Heart left ventricle (tissue), 13 donors: ENCODE measurements at regions not wholly inside any gene's neighbourhood (a gene's known extent, or its start where the extent isn't known, plus 50 kb on each side); places are given as distances from the start of the nearest gene placed in this dataset.

Experiments used
- CTCF ChIP-seq, 12 donors: fragments of 200-600 bp; sonication (generic) in 4 of 12; IDR thresholded peaks; one replicate each; pipeline versions ENCODE4 v1.5.0 to v1.8.0; 2018 to 2022; ENCODE audit warnings: antibody characterized with exemption in 12 of 12, mild to moderate bottlenecking in 5 of 12
- POLR2A ChIP-seq, 2 donors: fragments of 450-650 bp; IDR thresholded peaks; one replicate each; pipeline ENCODE4 v1.6.1; 2017; ENCODE audit warnings: antibody characterized with exemption in 2 of 2, mild to moderate bottlenecking in 2 of 2, moderate library complexity in 2 of 2
- donor health status: ischemic (EF 13 %, LVEDD 7.1; RV severe dilation, severe dysfunction).
- donor health status: DM: no; HTN: yes; CAD: no.
- donor health status: DM: no; HTN: no; CAD: no.
- donor health status: ischemic (EF 25% LVEDD 6.9; RV normal size, moderate dysfunction).
- donor health status: ischemic (EF 25% LVEDD 5.7; RV mildly dilated, moderate dysfunction).
- donor health status: ischemic (EF 35%, LVEDD 5.7; RV mildly dilated, moderate dysfunction).
- donor health status: nonischemic (EF 11% LVEDD 7.7; RV severe dilation, severe dysfunction).
- donor health status: DM: yes; HTN: yes; CAD: no.
- donor health status: PGD.
- donor health status: ischemic (EF 29% LVEDD 5.4; RV normal size, mild dysfunction).
- donor health status: nonischemic (EF 23%, LVEDD 6.1; RV moderate dilation, normal function).

- TF ChIP-seq POLR2A (IDR thresholded peaks at IDR 0.05) = no peak
- no peak for TF ChIP-seq CTCF (IDR thresholded peaks at IDR 0.05)
Observed at GRCh38 chrX:130999360-130999759, 58.8 kb upstream of the ARHGAP36 start.
